ENCODE measurements at regions not wholly inside any gene's neighbourhood (a gene's known extent, or its start where the extent isn't known, plus 50 kb on each side); places are given as distances from the start of the nearest gene placed in this dataset.

- TF ChIP-seq, protein P1, sequence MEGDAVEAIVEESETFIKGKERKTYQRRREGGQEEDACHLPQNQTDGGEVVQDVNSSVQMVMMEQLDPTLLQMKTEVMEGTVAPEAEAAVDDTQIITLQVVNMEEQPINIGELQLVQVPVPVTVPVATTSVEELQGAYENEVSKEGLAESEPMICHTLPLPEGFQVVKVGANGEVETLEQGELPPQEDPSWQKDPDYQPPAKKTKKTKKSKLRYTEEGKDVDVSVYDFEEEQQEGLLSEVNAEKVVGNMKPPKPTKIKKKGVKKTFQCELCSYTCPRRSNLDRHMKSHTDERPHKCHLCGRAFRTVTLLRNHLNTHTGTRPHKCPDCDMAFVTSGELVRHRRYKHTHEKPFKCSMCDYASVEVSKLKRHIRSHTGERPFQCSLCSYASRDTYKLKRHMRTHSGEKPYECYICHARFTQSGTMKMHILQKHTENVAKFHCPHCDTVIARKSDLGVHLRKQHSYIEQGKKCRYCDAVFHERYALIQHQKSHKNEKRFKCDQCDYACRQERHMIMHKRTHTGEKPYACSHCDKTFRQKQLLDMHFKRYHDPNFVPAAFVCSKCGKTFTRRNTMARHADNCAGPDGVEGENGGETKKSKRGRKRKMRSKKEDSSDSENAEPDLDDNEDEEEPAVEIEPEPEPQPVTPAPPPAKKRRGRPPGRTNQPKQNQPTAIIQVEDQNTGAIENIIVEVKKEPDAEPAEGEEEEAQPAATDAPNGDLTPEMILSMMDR (IDR thresholded peaks at IDR 0.05): no peak
- no peak for TF ChIP-seq POLR2AphosphoS5 (IDR thresholded peaks at IDR 0.05)
- TF ChIP-seq POLR2A (IDR thresholded peaks at IDR 0.05): no peak
Observed at GRCh38 chr10:131579251-131580071, 267.9 kb upstream of the TCERG1L start.
